Suprapubic skin (tissue), 4 donors: ENCODE measurements at regions not wholly inside any gene's neighbourhood (a gene's known extent, or its start where the extent isn't known, plus 50 kb on each side); places are given as distances from the start of the nearest gene placed in this dataset.

Experiments
- DNase-seq, 2 donors: peaks; one replicate each; pipeline ENCODE4 v3.0.0-alpha.2; 2019; ENCODE audit warnings: low spot score in 2 of 2
- H3K27ac ChIP-seq: fragments of 200-600 bp; sonication (generic); one replicate; pipeline ENCODE4 v1.5.1; 2019
- H3K27me3 ChIP-seq: fragments of 200-600 bp; sonication (generic); one replicate; pipeline ENCODE4 v1.5.1; 2019
- H3K36me3 ChIP-seq: fragments of 200-600 bp; sonication (generic); one replicate; pipeline ENCODE4 v1.5.1; 2019
- H3K4me1 ChIP-seq: fragments of 200-600 bp; sonication (generic); one replicate; pipeline ENCODE4 v1.5.1; 2019
- H3K4me3 ChIP-seq: fragments of 200-600 bp; sonication (generic); one replicate; pipeline ENCODE4 v1.5.1; 2019; ENCODE audit warnings: mild to moderate bottlenecking
- H3K9me3 ChIP-seq: fragments of 200-600 bp; sonication (generic); one replicate; pipeline ENCODE4 v1.5.1; 2019
- CTCF ChIP-seq, 2 donors: fragments of 200-600 bp in 1 of 2; fragments of 450-650 bp in 1 of 2; sonication (generic) in 1 of 2; IDR thresholded peaks; one replicate each; pipeline ENCODE4 v1.5.1; 2016 to 2019; ENCODE audit warnings: antibody characterized with exemption in 2 of 2, mild to moderate bottlenecking in 1 of 2, moderate library complexity in 1 of 2
- EP300 ChIP-seq: sonication (generic); formaldehyde crosslinking; IDR thresholded peaks from one replicate; pipeline ENCODE4 v1.6.1; 2017; ENCODE audit warnings: antibody characterized with exemption
- POLR2A ChIP-seq, 2 donors: fragments of 450-650 bp; IDR thresholded peaks; one replicate each; pipeline ENCODE4 v1.6.1; 2017; ENCODE audit warnings: antibody characterized with exemption in 2 of 2, mild to moderate bottlenecking in 2 of 2, moderate library complexity in 2 of 2
- POLR2AphosphoS5 ChIP-seq, 3 donors: sonication (generic); formaldehyde crosslinking; IDR thresholded peaks; one replicate each; pipeline ENCODE4 v1.6.1; 2017; ENCODE audit warnings: antibody characterized with exemption in 3 of 3
- WGBS: methylation state at CpG from one replicate; pipeline ENCODE4 v1.1.5; 2018; 5-methylcytosine and 5-hydroxymethylcytosine counted together

GRCh38 chr22:19586922-19587684, 62.9 kb upstream of the CLDN5 start:
- TF ChIP-seq POLR2AphosphoS5 (IDR thresholded peaks at IDR 0.05), result no peak
- no peak for TF ChIP-seq EP300
- no peak for TF ChIP-seq CTCF (IDR thresholded peaks at IDR 0.05)
- TF ChIP-seq POLR2A (IDR thresholded peaks at IDR 0.05), result no peak
- H3K27me3 ChIP-seq, result no peaks in the 10 kb centered on the region
- WGBS, result 71% methylated on average over 11 of the region's 11 CpGs
- H3K4me3 ChIP-seq, result no peak overlapping the region
- no peaks in the 10 kb centered on the region for H3K4me1 ChIP-seq
- H3K27ac ChIP-seq, result no peak overlapping the region
- H3K36me3 ChIP-seq, result no peaks in the 10 kb centered on the region
- DNase-seq, result peak in 1 of 2 donors; percentile 26
- H3K9me3 ChIP-seq, result no peaks in the 10 kb centered on the region

- DNase-seq, result no peak
- Histone ChIP-seq H3K9me3 (no peaks in the 10 kb centered on the region), H3K4me1 (no peaks in the 10 kb centered on the region), H3K27ac (no peak overlapping the region), H3K27me3 (no peaks in the 10 kb centered on the region), H3K36me3 (no peaks in the 10 kb centered on the region), H3K4me3 (no peak overlapping the region)
- WGBS, result 82% methylated on average over 5 of the region's 5 CpGs
- no peak for TF ChIP-seq POLR2A (IDR thresholded peaks at IDR 0.05)
- no peak for TF ChIP-seq CTCF (IDR thresholded peaks at IDR 0.05)
- TF ChIP-seq EP300, result no peak
These were observed 66.5 kb upstream of the CLDN5 start for GRCh38 chr22:19590696-19591095.

- DNase-seq, result no peak
- H3K4me1 ChIP-seq, result no peaks in the 10 kb centered on the region
- H3K27ac ChIP-seq, result no peak overlapping the region
- no peaks in the 10 kb centered on the region for H3K9me3 ChIP-seq
- no peaks in the 10 kb centered on the region for H3K36me3 ChIP-seq
- 68% methylated on average over 2 of the region's 2 CpGs for WGBS
- TF ChIP-seq POLR2AphosphoS5 (IDR thresholded peaks at IDR 0.05) (no peak), EP300 (no peak), CTCF (IDR thresholded peaks at IDR 0.05) (no peak), POLR2A (IDR thresholded peaks at IDR 0.05) (no peak)
- H3K27me3 ChIP-seq, result no peaks in the 10 kb centered on the region
- no peak overlapping the region for H3K4me3 ChIP-seq
These were observed 67.4 kb upstream of the CLDN5 start for GRCh38 chr22:19591568-19591967.

GRCh38 chr22:19592464-19592863, 68.3 kb upstream of the CLDN5 start:
- WGBS, result 96% methylated on average over 4 of the region's 4 CpGs

More at GRCh38 chr22:19592464-19592863, 68.3 kb upstream of the CLDN5 start:
- Histone ChIP-seq H3K4me1 (no peaks in the 10 kb centered on the region), H3K4me3 (no peak overlapping the region), H3K27me3 (no peaks in the 10 kb centered on the region), H3K36me3 (no peaks in the 10 kb centered on the region), H3K27ac (no peak overlapping the region), H3K9me3 (no peaks in the 10 kb centered on the region)
- no peak for TF ChIP-seq EP300
- TF ChIP-seq POLR2A (IDR thresholded peaks at IDR 0.05), result no peak
- TF ChIP-seq CTCF (IDR thresholded peaks at IDR 0.05), result no peak
- TF ChIP-seq POLR2AphosphoS5 (IDR thresholded peaks at IDR 0.05), result no peak
- no peak for DNase-seq
